IMR-90 (cell line): ENCODE measurements at regions not wholly inside any gene's neighbourhood (a gene's known extent, or its start where the extent isn't known, plus 50 kb on each side); places are given as distances from the start of the nearest gene placed in this dataset.

Source experiments
- ATAC-seq: fragments of 200-7000 bp; cut with Tn5 transposase; 2 replicates; pipeline ENCODE4 v1.9.1; 2020; ENCODE audit warnings: low read depth, mild to moderate bottlenecking, moderate library complexity
- BruUV-seq: library from RNA; stranded (reverse); fragments of 400-500 nt; replicated peaks from 2 replicates; lab custom pipeline; 2021; lab: Mats Ljungman, UMichigan
- CTCF ChIA-PET: fragments of 300-600 bp; formaldehyde crosslinking; extraction: SDS; loops from one replicate; lab custom pipeline; 2021; ENCODE audit warnings: antibody characterized with exemption; lab: Yijun Ruan, JAX
- POLR2A ChIA-PET: fragments of 300-600 bp; sonication (Branson Sonifier 250); formaldehyde crosslinking; loops from one replicate; lab custom pipeline; 2022; ENCODE audit warnings: antibody characterized with exemption; ENCODE audit not compliant: unreplicated experiment; lab: Charles Lee
- DNase-seq: peaks from one replicate; pipeline ENCODE4 v3.0.0; 2013
- H2AFZ ChIP-seq: replicated peaks from 2 replicates; pipeline ENCODE3; 2013; ENCODE audit warnings: low read length, mild to moderate bottlenecking; ENCODE audit not compliant: poor library complexity
- H2AK5ac ChIP-seq: 2 replicates; pipeline ENCODE4 v1.6.1; 2013; ENCODE audit warnings: low read depth, low read length, inconsistent platforms
- H2AK9ac ChIP-seq: replicated peaks from 2 replicates; pipeline ENCODE3; 2013; ENCODE audit warnings: mild to moderate bottlenecking, low read depth, low read length, moderate library complexity; ENCODE audit not compliant: poor library complexity
- H2BK120ac ChIP-seq: 2 replicates; pipeline ENCODE4 v1.6.1; 2013; ENCODE audit warnings: low read depth, low read length, inconsistent platforms
- H2BK15ac ChIP-seq: 3 replicates; pipeline ENCODE4 v1.6.1; 2013; ENCODE audit warnings: low read depth, low read length, inconsistent platforms
- H2BK20ac ChIP-seq: 2 replicates; pipeline ENCODE4 v1.6.1; 2013; ENCODE audit warnings: low read depth, mild to moderate bottlenecking, inconsistent platforms, low read length, moderate library complexity
- H2BK5ac ChIP-seq: 2 replicates; pipeline ENCODE4 v1.6.1; 2013; ENCODE audit warnings: mild to moderate bottlenecking, low read depth, low read length, inconsistent platforms; ENCODE audit not compliant: poor library complexity, severe bottlenecking
- H3K14ac ChIP-seq: replicated peaks from 2 replicates; pipeline ENCODE4 v1.6.1; 2013; ENCODE audit warnings: low read depth, low read length, inconsistent platforms
- H3K18ac ChIP-seq: 2 replicates; pipeline ENCODE4 v1.6.1; 2013; ENCODE audit warnings: low read depth, low read length, control low read depth
- H3K23ac ChIP-seq: 2 replicates; pipeline ENCODE4 v1.6.1; 2013; ENCODE audit warnings: low read depth, low read length, inconsistent platforms
- H3K27ac ChIP-seq: 2 replicates; pipeline ENCODE4 v1.5.1; 2013; ENCODE audit warnings: mild to moderate bottlenecking, control low read depth, low read length; ENCODE audit not compliant: insufficient read depth
- H3K27me3 ChIP-seq: 2 replicates; pipeline ENCODE4 v1.6.1; 2013; ENCODE audit warnings: low read length; ENCODE audit not compliant: control insufficient read depth, insufficient read depth
- H3K36me3 ChIP-seq: 2 replicates; pipeline ENCODE4 v1.6.1; 2013; ENCODE audit warnings: low read length, mixed read lengths; ENCODE audit not compliant: control insufficient read depth, insufficient read depth
- H3K4ac ChIP-seq: 2 replicates; pipeline ENCODE4 v1.6.1; 2013; ENCODE audit warnings: low read depth, low read length, inconsistent platforms
- H3K4me1 ChIP-seq: 2 replicates; pipeline ENCODE4 v1.6.1; 2013; ENCODE audit warnings: low read length, mixed read lengths; ENCODE audit not compliant: control insufficient read depth, insufficient read depth
- H3K4me2 ChIP-seq: 2 replicates; pipeline ENCODE4 v1.6.1; 2013; ENCODE audit warnings: low read depth, mild to moderate bottlenecking, control low read depth, low read length, moderate library complexity
- H3K4me3 ChIP-seq: 2 replicates; pipeline ENCODE4 v1.5.1; 2013; ENCODE audit warnings: low read depth, mild to moderate bottlenecking, control low read depth, low read length, moderate library complexity; ENCODE audit not compliant: insufficient read depth
- H3K56ac ChIP-seq: 2 replicates; pipeline ENCODE4 v1.6.1; 2013; ENCODE audit warnings: low read length, inconsistent platforms; ENCODE audit not compliant: insufficient read depth; ENCODE audit errors: extremely low read depth
- H3K79me1 ChIP-seq, 2 experiments: 2 replicates each; pipeline ENCODE4 v1.6.1; 2013; ENCODE audit warnings: low read length in 2 of 2, inconsistent platforms in 1 of 2, low read depth in 1 of 2
- H3K9ac ChIP-seq: 2 replicates; pipeline ENCODE4 v1.6.1; 2013; ENCODE audit warnings: low read depth, low read length, control low read depth
- H3K9me1 ChIP-seq: 2 replicates; pipeline ENCODE4 v1.6.1; 2013; ENCODE audit warnings: low read length, inconsistent platforms; ENCODE audit not compliant: insufficient read depth
- H3K9me3 ChIP-seq: 2 replicates; pipeline ENCODE4 v1.6.1; 2013; ENCODE audit warnings: low read length; ENCODE audit not compliant: control insufficient read depth, insufficient read depth
- H4K20me1 ChIP-seq: 2 replicates; pipeline ENCODE4 v1.6.1; 2013; ENCODE audit warnings: low read length, inconsistent platforms; ENCODE audit not compliant: insufficient read depth
- H4K5ac ChIP-seq: 2 replicates; pipeline ENCODE4 v1.6.1; 2013; ENCODE audit warnings: mild to moderate bottlenecking, low read depth, low read length, control low read depth
- H4K8ac ChIP-seq, 2 experiments: 2 replicates each; pipeline ENCODE4 v1.6.1; 2013; ENCODE audit warnings: low read depth in 2 of 2, low read length in 2 of 2, control low read depth in 1 of 2, inconsistent platforms in 1 of 2
- H4K91ac ChIP-seq: 2 replicates; pipeline ENCODE4 v1.6.1; 2013; ENCODE audit warnings: low read depth, low read length, inconsistent platforms; ENCODE audit not compliant: insufficient read depth
- BHLHE40 ChIP-seq: fragments of 150-350 bp; IDR thresholded peaks from 2 replicates; pipeline ENCODE4 v1.6.1; 2016; ENCODE audit warnings: mild to moderate bottlenecking, low read depth, low read length
- CEBPB ChIP-seq: IDR thresholded peaks from 2 replicates; pipeline ENCODE4 v1.6.1; 2012; ENCODE audit warnings: low read depth, low read length, improper control_type of control experiment
- CHD1 ChIP-seq: IDR thresholded peaks from 2 replicates; pipeline ENCODE4 v1.6.1; 2012; ENCODE audit warnings: low read depth, low read length, improper control_type of control experiment
- CTCF ChIP-seq: conservative IDR thresholded peaks from 2 replicates; pipeline ENCODE4 v1.5.1; 2012; ENCODE audit warnings: mild to moderate bottlenecking, low read depth, low read length, improper control_type of control experiment
- ELK1 ChIP-seq: fragments of 150-350 bp; IDR thresholded peaks from 2 replicates; pipeline ENCODE4 v1.6.1; 2016; ENCODE audit warnings: low read depth, mild to moderate bottlenecking, low read length, moderate library complexity, borderline replicate concordance
- FOS ChIP-seq: fragments of 150-350 bp; IDR thresholded peaks from 2 replicates; pipeline ENCODE4 v1.6.1; 2016; ENCODE audit warnings: low read depth, low read length
- MAFK ChIP-seq: IDR thresholded peaks from 2 replicates; pipeline ENCODE4 v1.6.1; 2012; ENCODE audit warnings: low read depth, low read length, improper control_type of control experiment
- MAZ ChIP-seq: IDR thresholded peaks from 2 replicates; pipeline ENCODE4 v1.6.1; 2012; ENCODE audit warnings: low read depth, mild to moderate bottlenecking, low read length, improper control_type of control experiment, moderate library complexity, borderline replicate concordance
- MXI1 ChIP-seq: IDR thresholded peaks from 2 replicates; pipeline ENCODE4 v1.6.1; 2012; ENCODE audit warnings: low read depth, mild to moderate bottlenecking, low read length, moderate library complexity, borderline replicate concordance
- NFE2L2 ChIP-seq: fragments of 150-350 bp; IDR thresholded peaks from 2 replicates; pipeline ENCODE4 v1.6.1; 2016; ENCODE audit warnings: low read depth, mild to moderate bottlenecking, low read length
- POLR2A ChIP-seq: IDR thresholded peaks from 2 replicates; pipeline ENCODE4 v1.6.1; 2012; ENCODE audit warnings: mild to moderate bottlenecking, low read depth, low read length
- RAD21 ChIP-seq: IDR thresholded peaks from 2 replicates; pipeline ENCODE4 v1.6.1; 2012; ENCODE audit warnings: low read length, improper control_type of control experiment
- RCOR1 ChIP-seq: IDR thresholded peaks from 2 replicates; pipeline ENCODE4 v1.6.1; 2012; ENCODE audit warnings: mild to moderate bottlenecking, low read length, improper control_type of control experiment; ENCODE audit not compliant: insufficient replicate concordance
- RFX5 ChIP-seq: IDR thresholded peaks from 2 replicates; pipeline ENCODE4 v1.8.0; 2012; ENCODE audit warnings: low read depth, mild to moderate bottlenecking, low read length, moderate library complexity
- SMC3 ChIP-seq: fragments of 150-350 bp; IDR thresholded peaks from 2 replicates; pipeline ENCODE4 v1.6.1; 2016; ENCODE audit warnings: low read depth, mild to moderate bottlenecking, antibody characterized with exemption, low read length, moderate library complexity
- USF2 ChIP-seq: fragments of 150-350 bp; IDR thresholded peaks from 2 replicates; pipeline ENCODE4 v1.6.1; 2017; ENCODE audit warnings: mild to moderate bottlenecking, antibody characterized with exemption, low read length, low read depth
- WGBS, 2 experiments: methylation state at CpG; one replicate each; pipeline versions ENCODE4 v1.1.5 to v1.1.7; 2013; ENCODE audit warnings: missing lambda C conversion rate in 2 of 2; ENCODE audit not compliant: insufficient read length in 1 of 2; ENCODE audit errors: extremely low coverage in 2 of 2; 5-methylcytosine and 5-hydroxymethylcytosine counted together
- dilution Hi-C: fragments of 300-500 bp; cut with HindIII; formaldehyde crosslinking; loops from one replicate; pipeline ENCODE4 v1.14.3; 2018; ENCODE audit warnings: low sequenced_read_pairs; ENCODE audit not compliant: unreplicated experiment
- in situ Hi-C: fragments of 300-500 bp; cut with MboI; formaldehyde crosslinking; loops from 3 replicates; pipeline ENCODE4 v1.14.3; 2019; ENCODE audit warnings: low sequenced_read_pairs, inconsistent platforms, mixed read lengths
- intact Hi-C: fragments of 100-400 bp; cut with micrococcal nuclease; formaldehyde crosslinking; loops from 2 replicates; pipeline ENCODE4 v1.10.0; 2022

- ATAC-seq (no peak), DNase-seq (no peak)
- Histone ChIP-seq H2BK20ac (no peak overlapping the region), H4K91ac (no peak overlapping the region), H2BK15ac (no peak overlapping the region), H3K23ac (no peak overlapping the region), H3K4me3 (no peak overlapping the region), H2AK5ac (no peak overlapping the region), H2BK120ac (no peak overlapping the region), H3K4me2 (no peak overlapping the region), H3K79me1 (no peaks in the 10 kb centered on the region), H3K27me3 (no peaks in the 10 kb centered on the region), H2AK9ac (no peak overlapping the region), H3K14ac (no peak overlapping the region), H3K4me1 (no peaks in the 10 kb centered on the region), H4K8ac (no peak overlapping the region), H3K56ac (no peak overlapping the region), H3K18ac (no peak overlapping the region), H3K9me3 (no peaks in the 10 kb centered on the region), H4K5ac (no peak overlapping the region), H3K36me3 (no peaks in the 10 kb centered on the region), H3K27ac (no peak overlapping the region), H4K20me1 (no peaks in the 10 kb centered on the region), H3K9me1 (no peaks in the 10 kb centered on the region), H3K4ac (no peak overlapping the region), H2BK5ac (no peak overlapping the region), H3K9ac (no peak overlapping the region), H2AFZ (no peak overlapping the region)
- BruUV-seq: no TSS peak
- in situ Hi-C loops: no loop called here
- CTCF ChIA-PET: interaction anchor here (0.9 kb wide), 1 partner anchor 10 kb away, joined by 4 read pairs; no protein-coding TSS in a partner anchor
- intact Hi-C loops: no loop called here
- dilution Hi-C loops: no loop called here
- TF ChIP-seq BHLHE40 (no peak), RCOR1 (no peak), CTCF (no peak), MAZ (no peak), MXI1 (no peak), ELK1 (no peak), USF2 (no peak), FOS (no peak), MAFK (no peak), NFE2L2 (no peak), RAD21 (no peak), CEBPB (no peak), SMC3 (no peak), RFX5 (no peak), POLR2A (no peak), CHD1 (no peak)
- WGBS, 2 experiments: no CpG with 5 or more reads among the region's 2 CpGs
- POLR2A ChIA-PET: no interaction called here
Observed at GRCh38 chr6:141057761-141058160, 1075.0 kb upstream of the GJE1 start.
